ENCODE measurements at regions not wholly inside any gene's neighbourhood (a gene's known extent, or its start where the extent isn't known, plus 50 kb on each side); places are given as distances from the start of the nearest gene placed in this dataset.

- TF ChIP-seq CTCF (IDR thresholded peaks at IDR 0.05; ENCODE audit: partially characterized antibody, unreplicated experiment), result no peak
- Mint-ChIP-seq H3K36me3 (ENCODE audit: unreplicated experiment) (no peaks in the 10 kb centered on the region), H3K9me3 (ENCODE audit: unreplicated experiment) (peaks cover 2% of the 10 kb centered on the region), H3K4me1 (ENCODE audit: low read depth, unreplicated experiment) (no peaks in the 10 kb centered on the region), H3K4me3 (ENCODE audit: unreplicated experiment) (no peak overlapping the region), H3K27me3 (ENCODE audit: unreplicated experiment) (no peaks in the 10 kb centered on the region), H3K27ac (ENCODE audit: unreplicated experiment) (no peak overlapping the region)
- DNase-seq, result no peak
These were observed 429.0 kb upstream of the NWD2 start for GRCh38 chr4:36815536-36815935.

- no peak for TF ChIP-seq CTCF (IDR thresholded peaks at IDR 0.05; ENCODE audit: partially characterized antibody, unreplicated experiment)
- H3K9me3 Mint-ChIP-seq (ENCODE audit: unreplicated experiment), result peaks cover 4% of the 10 kb centered on the region
- no peak overlapping the region for H3K4me3 Mint-ChIP-seq (ENCODE audit: unreplicated experiment)
- no peak overlapping the region for H3K27ac Mint-ChIP-seq (ENCODE audit: unreplicated experiment)
- H3K27me3 Mint-ChIP-seq (ENCODE audit: unreplicated experiment), result peaks cover 5% of the 10 kb centered on the region
- no peak for DNase-seq
- H3K36me3 Mint-ChIP-seq (ENCODE audit: unreplicated experiment), result peaks cover 5% of the 10 kb centered on the region
- H3K4me1 Mint-ChIP-seq (ENCODE audit: low read depth, unreplicated experiment), result no peaks in the 10 kb centered on the region
These were observed 421.2 kb upstream of the NWD2 start for GRCh38 chr4:36823199-36823967.

GRCh38 chr4:36824682-36825081 lies 419.9 kb upstream of the NWD2 start:
- H3K4me3 Mint-ChIP-seq (ENCODE audit: unreplicated experiment), result no peak overlapping the region
- DNase-seq, result no peak
- H3K9me3 Mint-ChIP-seq (ENCODE audit: unreplicated experiment), result peaks cover 3% of the 10 kb centered on the region
- no peak for TF ChIP-seq CTCF (IDR thresholded peaks at IDR 0.05; ENCODE audit: partially characterized antibody, unreplicated experiment)
- no peaks in the 10 kb centered on the region for H3K4me1 Mint-ChIP-seq (ENCODE audit: low read depth, unreplicated experiment)
- H3K27ac Mint-ChIP-seq (ENCODE audit: unreplicated experiment), result no peak overlapping the region
- H3K36me3 Mint-ChIP-seq (ENCODE audit: unreplicated experiment), result peaks cover 5% of the 10 kb centered on the region
- H3K27me3 Mint-ChIP-seq (ENCODE audit: unreplicated experiment), result peaks cover 5% of the 10 kb centered on the region

- Mint-ChIP-seq H3K27me3 (ENCODE audit: unreplicated experiment) (no peaks in the 10 kb centered on the region), H3K36me3 (ENCODE audit: unreplicated experiment) (no peaks in the 10 kb centered on the region), H3K27ac (ENCODE audit: unreplicated experiment) (no peak overlapping the region), H3K4me1 (ENCODE audit: low read depth, unreplicated experiment) (no peaks in the 10 kb centered on the region), H3K9me3 (ENCODE audit: unreplicated experiment) (no peaks in the 10 kb centered on the region), H3K4me3 (ENCODE audit: unreplicated experiment) (no peak overlapping the region)
- DNase-seq, result no peak
- TF ChIP-seq CTCF (IDR thresholded peaks at IDR 0.05; ENCODE audit: partially characterized antibody, unreplicated experiment), result no peak
These were observed 409.3 kb upstream of the NWD2 start for GRCh38 chr4:36835246-36835645.

GRCh38 chr4:36841583-36842326 lies 402.8 kb upstream of the NWD2 start:
- H3K27ac Mint-ChIP-seq (ENCODE audit: unreplicated experiment), result no peak overlapping the region
- DNase-seq, result no peak
- no peaks in the 10 kb centered on the region for H3K36me3 Mint-ChIP-seq (ENCODE audit: unreplicated experiment)
- H3K4me1 Mint-ChIP-seq (ENCODE audit: low read depth, unreplicated experiment), result no peaks in the 10 kb centered on the region
- no peak for TF ChIP-seq CTCF (IDR thresholded peaks at IDR 0.05; ENCODE audit: partially characterized antibody, unreplicated experiment)
- no peaks in the 10 kb centered on the region for H3K9me3 Mint-ChIP-seq (ENCODE audit: unreplicated experiment)
- no peak overlapping the region for H3K4me3 Mint-ChIP-seq (ENCODE audit: unreplicated experiment)
- peaks cover 2% of the 10 kb centered on the region for H3K27me3 Mint-ChIP-seq (ENCODE audit: unreplicated experiment)
